MM.1S (cell line): ENCODE measurements at regions not wholly inside any gene's neighbourhood (a gene's known extent, or its start where the extent isn't known, plus 50 kb on each side); places are given as distances from the start of the nearest gene placed in this dataset.

Experiments used
- DNase-seq: peaks from one replicate; pipeline ENCODE4 v3.0.0-alpha.2; 2015
- H2AFZ ChIP-seq: fragments of 300-600 bp; sonication (generic); 2 replicates; pipeline ENCODE4 v1.6.0; 2016; ENCODE audit warnings: antibody characterized with exemption, low read length
- H3F3A ChIP-seq: fragments of 300-600 bp; sonication (generic); 2 replicates; pipeline ENCODE4 v1.6.1; 2016; ENCODE audit warnings: mild to moderate bottlenecking, antibody characterized with exemption, low read length, moderate library complexity, mixed read lengths; ENCODE audit not compliant: insufficient read depth
- H3K27ac ChIP-seq: fragments of 300-600 bp; sonication (generic); 2 replicates; pipeline ENCODE4 v1.5.1; 2016; ENCODE audit warnings: mild to moderate bottlenecking, low read length
- H3K27me3 ChIP-seq: fragments of 300-600 bp; sonication (generic); replicated peaks from 2 replicates; pipeline ENCODE4 v1.6.0; 2016; ENCODE audit warnings: low read length; ENCODE audit not compliant: insufficient read depth
- H3K36me3 ChIP-seq: fragments of 300-600 bp; sonication (generic); replicated peaks from 2 replicates; pipeline ENCODE4 v1.6.1; 2016; ENCODE audit warnings: mild to moderate bottlenecking, low read length, mixed read lengths; ENCODE audit not compliant: insufficient read depth
- H3K4me1 ChIP-seq: fragments of 300-600 bp; sonication (generic); 2 replicates; pipeline ENCODE4 v1.6.1; 2016; ENCODE audit warnings: low read length, mixed read lengths
- H3K4me2 ChIP-seq: fragments of 300-600 bp; sonication (generic); 2 replicates; pipeline ENCODE4 v1.6.0; 2016; ENCODE audit warnings: low read depth, low read length
- H3K4me3 ChIP-seq: fragments of 300-600 bp; sonication (generic); 2 replicates; pipeline ENCODE4 v1.5.1; 2016; ENCODE audit warnings: low read length, mixed read lengths
- H3K79me2 ChIP-seq: fragments of 300-600 bp; sonication (generic); 2 replicates; pipeline ENCODE4 v1.6.1; 2016; ENCODE audit warnings: mixed run types, low read length, mixed read lengths
- H3K9ac ChIP-seq: fragments of 300-600 bp; sonication (generic); 2 replicates; pipeline ENCODE4 v1.6.1; 2016; ENCODE audit warnings: low read length, mixed read lengths
- H3K9me2 ChIP-seq: fragments of 300-600 bp; sonication (generic); replicated peaks from 2 replicates; pipeline ENCODE4 v1.6.1; 2016; ENCODE audit warnings: mild to moderate bottlenecking, low read length, mixed read lengths; ENCODE audit not compliant: insufficient read depth
- H3K9me3 ChIP-seq: fragments of 300-600 bp; sonication (generic); replicated peaks from 2 replicates; pipeline ENCODE4 v1.6.1; 2016; ENCODE audit warnings: mild to moderate bottlenecking, low read length, mixed read lengths; ENCODE audit not compliant: insufficient read depth
- H4K20me1 ChIP-seq: fragments of 300-600 bp; sonication (generic); 2 replicates; pipeline ENCODE4 v1.6.1; 2016; ENCODE audit warnings: mild to moderate bottlenecking, low read length, moderate library complexity, mixed read lengths; ENCODE audit not compliant: insufficient read depth
- EZH2 ChIP-seq: fragments of 300-600 bp; sonication (generic); optimal IDR thresholded peaks from 2 replicates; pipeline ENCODE3; 2017; ENCODE audit warnings: low read depth, mild to moderate bottlenecking, antibody characterized with exemption, low read length, mixed read lengths
- EZH2phosphoT487 ChIP-seq: fragments of 300-600 bp; sonication (generic); IDR thresholded peaks from 2 replicates; pipeline ENCODE4 v1.6.1; 2018; ENCODE audit warnings: antibody characterized with exemption, low read length
- TF ChIP-seq, protein P1 (sequence below): fragments of 300-600 bp; sonication (generic); IDR thresholded peaks from 2 replicates; pipeline ENCODE4 v1.5.1; 2016; ENCODE audit warnings: antibody characterized with exemption, low read length, mixed read lengths

DNA sequence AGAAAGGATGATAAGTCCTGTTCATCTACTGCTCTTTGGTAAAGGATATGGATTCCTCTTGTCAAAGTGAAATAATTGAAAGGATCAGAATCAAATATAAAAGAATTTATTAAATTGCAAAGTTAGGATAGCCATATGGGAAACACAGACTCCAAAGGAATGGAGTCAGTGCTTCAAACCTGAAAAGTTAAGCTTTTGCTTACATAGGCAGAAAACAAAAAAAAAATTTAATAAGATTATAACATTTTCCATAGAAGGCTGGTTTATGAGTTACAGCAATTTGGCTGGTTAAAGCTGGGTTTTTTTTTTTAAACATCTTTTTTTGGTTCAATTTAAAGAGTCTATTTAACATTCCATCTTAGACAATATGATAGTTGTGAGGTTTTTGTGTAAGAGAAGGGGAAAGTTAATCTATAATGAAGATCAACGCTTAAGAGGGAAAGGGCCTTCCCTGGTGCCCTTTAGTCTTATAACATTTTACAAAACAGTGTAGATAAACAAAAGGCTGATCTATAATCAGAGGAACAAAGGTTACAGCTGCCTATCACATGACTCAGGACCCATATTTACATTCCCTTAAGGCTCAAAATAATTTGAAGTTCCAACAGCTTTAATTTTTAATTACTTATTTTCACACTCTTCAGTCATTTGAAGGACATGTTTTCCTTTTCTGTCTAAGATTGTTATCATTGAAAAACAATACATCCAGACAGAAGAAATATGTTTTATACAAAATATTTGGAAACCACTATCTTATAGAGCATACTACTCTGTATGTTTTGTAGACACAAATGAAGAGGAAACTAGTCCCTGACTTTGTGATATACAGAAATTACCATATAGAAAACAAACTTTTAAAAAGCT is 234.3 kb upstream of the MBL2 start:
- H3K4me3 ChIP-seq = no peak overlapping the region
- no peak overlapping the region for H3K27ac ChIP-seq
- no peak overlapping the region for H2AFZ ChIP-seq
- H3K4me2 ChIP-seq = no peak overlapping the region
- no peaks in the 10 kb centered on the region for H3K27me3 ChIP-seq
- no peaks in the 10 kb centered on the region for H3K36me3 ChIP-seq
- DNase-seq = no peak
- no peaks in the 10 kb centered on the region for H4K20me1 ChIP-seq
- no peaks in the 10 kb centered on the region for H3K9me3 ChIP-seq
- TF ChIP-seq, protein P1, sequence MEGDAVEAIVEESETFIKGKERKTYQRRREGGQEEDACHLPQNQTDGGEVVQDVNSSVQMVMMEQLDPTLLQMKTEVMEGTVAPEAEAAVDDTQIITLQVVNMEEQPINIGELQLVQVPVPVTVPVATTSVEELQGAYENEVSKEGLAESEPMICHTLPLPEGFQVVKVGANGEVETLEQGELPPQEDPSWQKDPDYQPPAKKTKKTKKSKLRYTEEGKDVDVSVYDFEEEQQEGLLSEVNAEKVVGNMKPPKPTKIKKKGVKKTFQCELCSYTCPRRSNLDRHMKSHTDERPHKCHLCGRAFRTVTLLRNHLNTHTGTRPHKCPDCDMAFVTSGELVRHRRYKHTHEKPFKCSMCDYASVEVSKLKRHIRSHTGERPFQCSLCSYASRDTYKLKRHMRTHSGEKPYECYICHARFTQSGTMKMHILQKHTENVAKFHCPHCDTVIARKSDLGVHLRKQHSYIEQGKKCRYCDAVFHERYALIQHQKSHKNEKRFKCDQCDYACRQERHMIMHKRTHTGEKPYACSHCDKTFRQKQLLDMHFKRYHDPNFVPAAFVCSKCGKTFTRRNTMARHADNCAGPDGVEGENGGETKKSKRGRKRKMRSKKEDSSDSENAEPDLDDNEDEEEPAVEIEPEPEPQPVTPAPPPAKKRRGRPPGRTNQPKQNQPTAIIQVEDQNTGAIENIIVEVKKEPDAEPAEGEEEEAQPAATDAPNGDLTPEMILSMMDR = no peak
- no peak for TF ChIP-seq EZH2phosphoT487
- peaks cover 11% of the 10 kb centered on the region; the same call in 1 of the 2 replicates for H3K4me1 ChIP-seq
- H3K79me2 ChIP-seq = no peaks in the 10 kb centered on the region
- H3K9ac ChIP-seq = no peak overlapping the region
- H3K9me2 ChIP-seq = no peaks in the 10 kb centered on the region
- no peaks in the 10 kb centered on the region for H3F3A ChIP-seq

DNA sequence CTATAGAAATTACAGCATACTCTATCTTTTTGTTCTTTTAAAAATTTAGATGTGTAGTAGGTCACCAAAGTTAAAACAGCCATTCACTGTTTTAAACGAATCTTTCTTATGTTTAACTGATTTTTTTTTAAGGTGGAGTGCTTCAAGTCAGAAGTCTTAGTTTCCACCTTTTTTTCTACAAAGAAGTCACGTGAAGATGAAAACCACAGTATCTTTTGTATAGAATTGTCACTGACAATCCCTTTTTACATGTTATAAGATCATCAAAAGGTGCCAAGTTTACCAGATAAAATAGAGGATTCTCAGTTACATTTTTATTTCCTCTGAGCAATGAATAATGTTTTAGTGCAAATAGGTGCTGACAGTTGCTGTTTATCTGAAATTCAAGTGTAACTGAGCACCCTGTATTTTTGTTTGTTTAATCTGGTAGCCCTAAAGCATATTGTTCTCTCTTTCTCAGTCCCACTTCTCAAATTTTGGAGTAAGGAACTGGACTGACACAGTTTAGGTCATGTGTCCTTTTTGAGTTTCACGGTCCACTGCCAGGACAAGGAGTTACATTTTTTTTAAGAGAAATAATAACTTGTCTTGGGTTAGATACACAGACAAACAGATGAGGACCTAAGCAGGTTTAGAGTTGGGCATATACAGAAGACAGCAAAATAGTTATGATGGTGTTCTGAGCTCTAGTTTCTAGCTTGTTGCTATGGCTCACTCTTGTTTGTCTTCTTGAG is 233.2 kb upstream of the MBL2 start:
- no peak overlapping the region for H2AFZ ChIP-seq
- H3F3A ChIP-seq = no peaks in the 10 kb centered on the region
- TF ChIP-seq, protein P1 = no peak
- TF ChIP-seq EZH2phosphoT487 = no peak
- no peak for TF ChIP-seq EZH2
- no peak overlapping the region for H3K9ac ChIP-seq
- DNase-seq = no peak
- no peaks in the 10 kb centered on the region for H3K36me3 ChIP-seq
- no peak overlapping the region for H3K27ac ChIP-seq
- H3K4me1 ChIP-seq = peaks cover 11% of the 10 kb centered on the region; the same call in 1 of the 2 replicates
- H3K4me2 ChIP-seq = no peak overlapping the region
- no peak overlapping the region for H3K4me3 ChIP-seq
- H3K27me3 ChIP-seq = no peaks in the 10 kb centered on the region
- H4K20me1 ChIP-seq = no peaks in the 10 kb centered on the region
- no peaks in the 10 kb centered on the region for H3K9me2 ChIP-seq
- no peaks in the 10 kb centered on the region for H3K9me3 ChIP-seq
- no peaks in the 10 kb centered on the region for H3K79me2 ChIP-seq

DNA sequence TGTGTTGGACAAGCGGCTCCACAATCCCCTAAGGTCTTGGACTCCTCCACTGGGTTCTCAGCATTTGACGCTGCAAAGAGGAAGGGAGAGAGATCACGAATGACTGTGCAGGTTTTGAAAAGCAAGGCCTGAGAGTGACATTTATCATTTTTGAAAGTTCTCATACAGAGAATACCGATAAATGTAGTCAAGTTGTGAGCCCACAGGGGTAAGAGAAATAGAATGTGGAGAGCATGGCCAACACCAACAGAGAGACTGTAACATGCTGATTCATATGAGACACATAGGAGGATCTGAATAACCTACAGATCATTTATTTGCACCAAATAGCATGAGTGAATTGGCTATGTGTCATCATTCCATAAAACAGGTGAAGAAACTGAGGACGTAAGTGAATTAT is 230.5 kb upstream of the MBL2 start:
- Histone ChIP-seq H3K9me3 (no peaks in the 10 kb centered on the region), H3K27me3 (no peaks in the 10 kb centered on the region), H3K79me2 (no peaks in the 10 kb centered on the region), H3K9ac (no peak overlapping the region), H3K4me3 (no peak overlapping the region), H3K27ac (no peak overlapping the region), H3F3A (no peaks in the 10 kb centered on the region), H3K9me2 (no peaks in the 10 kb centered on the region), H4K20me1 (no peaks in the 10 kb centered on the region), H3K4me2 (no peak overlapping the region), H2AFZ (no peak overlapping the region), H3K4me1 (peaks cover 11% of the 10 kb centered on the region; the same call in 1 of the 2 replicates), H3K36me3 (no peaks in the 10 kb centered on the region)
- DNase-seq = no peak
- TF ChIP-seq EZH2phosphoT487 (no peak), EZH2 (no peak)
- TF ChIP-seq, protein P1 = no peak
